ENCODE measurements at regions not wholly inside any gene's neighbourhood (a gene's known extent, or its start where the extent isn't known, plus 50 kb on each side); places are given as distances from the start of the nearest gene placed in this dataset.

DNA sequence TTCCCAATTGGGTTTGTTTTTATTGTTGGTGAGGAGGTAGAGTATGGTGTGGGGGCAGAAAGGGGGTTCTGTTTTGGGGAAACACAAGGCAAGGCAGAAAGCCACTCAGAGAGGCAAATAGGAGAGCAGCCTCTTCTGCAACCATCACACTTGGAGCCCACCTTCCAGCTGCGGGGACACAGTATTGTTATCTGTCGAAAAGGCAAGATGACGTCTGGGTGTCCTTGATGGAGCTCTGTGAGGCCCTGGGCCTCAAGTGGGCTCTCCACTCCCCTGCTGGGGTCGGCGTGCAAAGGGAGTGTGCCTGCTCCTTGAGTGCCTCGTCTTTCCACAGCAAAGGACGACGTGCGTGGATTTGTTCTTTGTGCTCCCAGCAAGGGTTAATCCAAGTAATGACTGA, 227.6 kb downstream of the ANAPC1 start:
- Mint-ChIP-seq H3K27ac (no peak overlapping the region), H3K4me1 (no peaks in the 10 kb centered on the region), H3K9me3 (no peaks in the 10 kb centered on the region), H3K4me3 (no peak overlapping the region), H3K27me3 (ENCODE audit: low read depth in 3 of 3) (peaks cover 0 to 4% (median 3%) of the 10 kb centered on the region in 3 donors), H3K36me3 (peaks cover 0 to 3% (median 0%) of the 10 kb centered on the region in 3 donors)
- no peak for DNase-seq

- H3K27me3 Mint-ChIP-seq (ENCODE audit: low read depth in 3 of 3) = peaks cover 0 to 7% (median 3%) of the 10 kb centered on the region in 3 donors
- peaks cover 0 to 3% (median 0%) of the 10 kb centered on the region in 3 donors for H3K36me3 Mint-ChIP-seq
- no peak for DNase-seq
- no peaks in the 10 kb centered on the region for H3K4me1 Mint-ChIP-seq
- no peaks in the 10 kb centered on the region for H3K9me3 Mint-ChIP-seq
- H3K4me3 Mint-ChIP-seq = no peak overlapping the region
- H3K27ac Mint-ChIP-seq = no peak overlapping the region
These were observed 227.1 kb downstream of the ANAPC1 start for GRCh38 chr2:111656894-111657293.

DNA sequence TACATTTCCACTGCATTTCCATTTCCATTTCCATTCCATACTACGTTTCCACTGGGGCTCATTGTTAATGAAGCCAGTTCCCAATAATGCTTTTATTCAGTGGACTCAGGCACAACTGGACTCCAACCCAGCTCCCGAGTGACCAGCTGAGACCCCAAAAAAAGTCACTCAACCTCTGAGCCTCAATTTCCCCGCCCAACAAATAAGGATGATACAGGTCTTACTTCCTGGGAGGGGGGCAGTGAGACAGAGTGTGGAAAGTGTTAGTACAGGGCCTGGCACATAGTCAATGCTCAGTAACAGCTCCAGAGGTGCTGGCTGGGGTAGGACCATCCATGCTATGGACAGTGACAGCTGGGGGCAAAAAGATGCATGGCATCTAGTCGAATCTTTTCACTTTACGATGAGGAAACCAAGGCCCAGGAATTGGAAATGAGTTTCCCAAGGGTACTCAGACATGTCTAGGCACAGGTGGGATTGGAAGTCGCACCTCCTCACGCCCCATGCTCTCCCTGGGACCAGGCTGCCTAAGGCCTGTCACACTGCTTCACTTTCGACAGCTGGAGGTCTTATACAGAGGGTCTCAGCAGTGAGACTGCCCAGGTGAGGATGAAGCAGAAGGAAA, 226.5 kb downstream of the ANAPC1 start:
- H3K9me3 Mint-ChIP-seq = no peaks in the 10 kb centered on the region
- H3K27me3 Mint-ChIP-seq (ENCODE audit: low read depth in 3 of 3) = peaks cover 0 to 7% (median 3%) of the 10 kb centered on the region in 3 donors
- no peak overlapping the region for H3K4me3 Mint-ChIP-seq
- H3K36me3 Mint-ChIP-seq = peaks cover 0 to 3% (median 0%) of the 10 kb centered on the region in 3 donors
- H3K4me1 Mint-ChIP-seq = no peaks in the 10 kb centered on the region
- H3K27ac Mint-ChIP-seq = no peak overlapping the region
- DNase-seq = no peak

GRCh38 chr2:111659361-111660333, 224.3 kb downstream of the ANAPC1 start:
- Mint-ChIP-seq H3K4me1 (no peaks in the 10 kb centered on the region), H3K27ac (no peak overlapping the region), H3K27me3 (ENCODE audit: low read depth in 3 of 3) (peaks cover 0 to 7% (median 4%) of the 10 kb centered on the region in 3 donors), H3K4me3 (no peak overlapping the region), H3K9me3 (no peaks in the 10 kb centered on the region), H3K36me3 (peaks cover 0 to 3% (median 0%) of the 10 kb centered on the region in 3 donors)
- DNase-seq = no peak

GRCh38 chr2:111660811-111661210, 223.2 kb downstream of the ANAPC1 start:
- no peaks in the 10 kb centered on the region for H3K9me3 Mint-ChIP-seq

DNA sequence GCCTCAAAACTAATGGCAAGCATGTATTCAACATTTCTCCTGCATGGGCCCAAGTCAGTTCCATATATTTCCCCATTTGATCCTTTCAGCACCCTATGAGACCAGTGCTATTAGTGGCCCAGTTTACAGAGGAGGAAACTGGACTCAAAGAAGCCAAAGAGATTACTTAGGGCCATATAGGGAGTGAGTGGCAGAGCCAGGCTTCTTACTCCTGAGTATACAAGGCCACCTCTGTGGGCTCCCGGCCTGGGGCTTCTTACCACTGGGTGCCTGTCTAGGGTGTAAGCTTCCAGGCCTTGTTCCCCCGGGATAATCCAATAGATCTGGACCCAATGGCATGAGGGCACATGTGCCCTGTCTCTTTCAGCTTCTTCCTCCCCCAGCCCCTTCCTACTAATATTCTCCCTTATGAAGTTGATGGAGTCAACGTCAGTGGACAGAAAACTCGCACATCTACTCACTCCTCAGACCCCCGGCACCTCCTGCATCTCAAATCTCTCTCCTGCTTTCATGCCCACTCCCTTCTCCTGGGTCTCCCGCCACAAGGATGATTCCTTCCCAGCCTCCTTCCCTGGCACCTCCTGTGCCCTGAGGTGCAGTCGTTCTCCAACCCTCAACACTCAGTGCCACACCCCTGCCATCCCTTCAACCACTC, 222.6 kb downstream of the ANAPC1 start:
- no peak overlapping the region for H3K4me3 Mint-ChIP-seq
- H3K36me3 Mint-ChIP-seq = peaks cover 0 to 3% (median 0%) of the 10 kb centered on the region in 3 donors
- H3K4me1 Mint-ChIP-seq = no peaks in the 10 kb centered on the region
- H3K27ac Mint-ChIP-seq = no peak overlapping the region
- peaks cover 0 to 6% (median 4%) of the 10 kb centered on the region in 3 donors for H3K27me3 Mint-ChIP-seq (ENCODE audit: low read depth in 3 of 3)
- DNase-seq = no peak
- no peaks in the 10 kb centered on the region for H3K9me3 Mint-ChIP-seq

More at GRCh38 chr2:111660811-111661210, 223.2 kb downstream of the ANAPC1 start:
- Mint-ChIP-seq H3K36me3 (peaks cover 0 to 3% (median 0%) of the 10 kb centered on the region in 3 donors), H3K4me1 (no peaks in the 10 kb centered on the region), H3K27me3 (ENCODE audit: low read depth in 3 of 3) (peaks cover 0 to 7% (median 4%) of the 10 kb centered on the region in 3 donors), H3K27ac (no peak overlapping the region), H3K4me3 (no peak overlapping the region)
- no peak for DNase-seq

- no peak overlapping the region for H3K4me3 Mint-ChIP-seq
- no peak for DNase-seq
- H3K4me1 Mint-ChIP-seq = no peaks in the 10 kb centered on the region
- no peaks in the 10 kb centered on the region for H3K9me3 Mint-ChIP-seq
- no peak overlapping the region for H3K27ac Mint-ChIP-seq
- peaks cover 0 to 5% (median 3%) of the 10 kb centered on the region in 3 donors for H3K27me3 Mint-ChIP-seq (ENCODE audit: low read depth in 3 of 3)
- peaks cover 0 to 3% (median 0%) of the 10 kb centered on the region in 3 donors for H3K36me3 Mint-ChIP-seq
These were observed 221.8 kb downstream of the ANAPC1 start for GRCh38 chr2:111662039-111662770.

- no peak overlapping the region for H3K27ac Mint-ChIP-seq
- H3K27me3 Mint-ChIP-seq (ENCODE audit: low read depth in 3 of 3) = peaks cover 0 to 5% (median 2%) of the 10 kb centered on the region in 3 donors
- no peaks in the 10 kb centered on the region for H3K9me3 Mint-ChIP-seq
- no peak for DNase-seq
- no peaks in the 10 kb centered on the region for H3K4me1 Mint-ChIP-seq
- peaks cover 0 to 3% (median 0%) of the 10 kb centered on the region in 3 donors for H3K36me3 Mint-ChIP-seq
- no peak overlapping the region for H3K4me3 Mint-ChIP-seq
These were observed 221.1 kb downstream of the ANAPC1 start for GRCh38 chr2:111662771-111663470.

GRCh38 chr2:111663471-111664274, 220.3 kb downstream of the ANAPC1 start:
- DNase-seq = no peak
- Mint-ChIP-seq H3K36me3 (peaks cover 0 to 3% (median 0%) of the 10 kb centered on the region in 3 donors), H3K4me1 (no peaks in the 10 kb centered on the region), H3K27ac (no peak overlapping the region), H3K4me3 (no peak overlapping the region), H3K9me3 (no peaks in the 10 kb centered on the region), H3K27me3 (ENCODE audit: low read depth in 3 of 3) (peaks cover 0 to 5% (median 2%) of the 10 kb centered on the region in 3 donors)

DNA sequence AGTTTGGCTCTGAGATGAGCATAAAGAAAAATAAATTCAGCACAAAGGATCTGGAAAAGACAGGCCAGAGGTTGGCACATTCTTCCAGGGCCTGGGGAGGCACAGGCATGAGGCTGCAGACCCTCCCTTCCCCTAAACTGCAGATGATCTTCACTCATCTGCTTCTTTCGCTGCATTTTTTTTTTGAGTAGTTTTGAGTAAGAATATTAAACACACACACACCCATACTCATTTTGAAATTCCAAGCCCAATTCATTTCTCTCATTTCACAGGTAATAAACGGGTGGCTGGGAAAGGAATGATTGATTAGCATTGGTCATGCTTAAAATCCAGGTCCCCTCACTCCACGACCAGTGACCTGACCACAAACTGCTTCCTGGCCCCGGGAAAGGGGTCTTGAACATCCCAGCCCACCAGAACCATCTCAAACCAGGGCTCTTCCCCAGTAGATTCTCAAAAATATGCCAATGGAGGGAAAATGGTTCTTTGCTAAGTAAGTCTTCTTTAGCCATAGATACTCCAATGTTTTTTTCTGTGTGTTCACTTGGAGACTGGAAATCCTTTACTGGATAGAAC, 219.6 kb downstream of the ANAPC1 start:
- H3K4me3 Mint-ChIP-seq = no peak overlapping the region

GRCh38 chr2:111665011-111665410, 219.0 kb downstream of the ANAPC1 start:
- H3K4me1 Mint-ChIP-seq = no peaks in the 10 kb centered on the region
- peaks cover 0 to 3% (median 0%) of the 10 kb centered on the region in 3 donors for H3K36me3 Mint-ChIP-seq
- peaks cover 0 to 5% (median 5%) of the 10 kb centered on the region in 3 donors for H3K27me3 Mint-ChIP-seq (ENCODE audit: low read depth in 3 of 3)
- no peak overlapping the region for H3K27ac Mint-ChIP-seq
- no peak for DNase-seq
- H3K9me3 Mint-ChIP-seq = no peaks in the 10 kb centered on the region
- no peak overlapping the region for H3K4me3 Mint-ChIP-seq

More for the DNA sequence above, 219.6 kb downstream of the ANAPC1 start:
- Mint-ChIP-seq H3K27me3 (ENCODE audit: low read depth in 3 of 3) (peaks cover 0 to 5% (median 5%) of the 10 kb centered on the region in 3 donors), H3K9me3 (no peaks in the 10 kb centered on the region), H3K27ac (no peak overlapping the region), H3K4me1 (no peaks in the 10 kb centered on the region), H3K36me3 (peaks cover 0 to 3% (median 0%) of the 10 kb centered on the region in 3 donors)
- no peak for DNase-seq

Measured in immature natural killer cell (primary cell).